AG20443 (cell line): ENCODE measurements at regions not wholly inside any gene's neighbourhood (a gene's known extent, or its start where the extent isn't known, plus 50 kb on each side); places are given as distances from the start of the nearest gene placed in this dataset.
"Not testable (repeated sequence)": the region's sequence is repeated elsewhere in the genome, so short reads cannot be mapped to it uniquely, and the experiment has no call there.

Experiments used
- DNase-seq: peaks from one replicate; pipeline ENCODE4 v3.0.0; 2012; ENCODE audit warnings: low spot score, mixed read lengths

GRCh38 chr18:73101491-73101890 lies 233.7 kb upstream of the NETO1 start:
- DNase-seq, result not testable (repeated sequence)

- no peak for DNase-seq
Measured at GRCh38 chr18:73099759-73100158, 232.0 kb upstream of the NETO1 start.

- DNase-seq, result no peak
Measured at GRCh38 chr18:73093687-73094250, 226.0 kb upstream of the NETO1 start.

GRCh38 chr18:73088445-73088844 lies 220.7 kb upstream of the NETO1 start:
- DNase-seq, result no peak

- no peak for DNase-seq
Measured at GRCh38 chr18:73087282-73087977, 219.6 kb upstream of the NETO1 start.

GRCh38 chr18:73079920-73080319 lies 212.1 kb upstream of the NETO1 start:
- DNase-seq, result no peak

- no peak for DNase-seq
Measured at GRCh38 chr18:73060666-73061288, 193.0 kb upstream of the NETO1 start.

GRCh38 chr18:73059280-73059679 lies 191.5 kb upstream of the NETO1 start:
- no peak for DNase-seq

GRCh38 chr18:73047688-73048087 lies 179.9 kb upstream of the NETO1 start:
- no peak for DNase-seq

GRCh38 chr18:73045037-73045436 lies 177.2 kb upstream of the NETO1 start:
- DNase-seq, result no peak

- DNase-seq, result no peak
Measured at GRCh38 chr18:73043611-73044010, 175.8 kb upstream of the NETO1 start.

GRCh38 chr18:73043211-73043610 lies 175.4 kb upstream of the NETO1 start:
- DNase-seq, result no peak

- no peak for DNase-seq
Measured at GRCh38 chr18:73040247-73040646, 172.5 kb upstream of the NETO1 start.

GRCh38 chr18:73038336-73038735 lies 170.5 kb upstream of the NETO1 start:
- no peak for DNase-seq

- DNase-seq, result no peak
Measured at GRCh38 chr18:73023975-73024374, 156.2 kb upstream of the NETO1 start.

GRCh38 chr18:73009691-73010090 lies 141.9 kb upstream of the NETO1 start:
- DNase-seq, result no peak

GRCh38 chr18:73007915-73008308 lies 140.1 kb upstream of the NETO1 start:
- no peak for DNase-seq

- no peak for DNase-seq
Measured at GRCh38 chr18:73007195-73007914, 139.6 kb upstream of the NETO1 start.

- no peak for DNase-seq
Measured at GRCh38 chr18:73006331-73006730, 138.5 kb upstream of the NETO1 start.

- no peak for DNase-seq
Measured at GRCh38 chr18:73004260-73004659, 136.5 kb upstream of the NETO1 start.

GRCh38 chr18:72999971-73000607 lies 132.3 kb upstream of the NETO1 start:
- DNase-seq, result no peak

- DNase-seq, result no peak
Measured at GRCh38 chr18:72995558-72995957, 127.8 kb upstream of the NETO1 start.
